ENCODE measurements at regions not wholly inside any gene's neighbourhood (a gene's known extent, or its start where the extent isn't known, plus 50 kb on each side); places are given as distances from the start of the nearest gene placed in this dataset.

DNA sequence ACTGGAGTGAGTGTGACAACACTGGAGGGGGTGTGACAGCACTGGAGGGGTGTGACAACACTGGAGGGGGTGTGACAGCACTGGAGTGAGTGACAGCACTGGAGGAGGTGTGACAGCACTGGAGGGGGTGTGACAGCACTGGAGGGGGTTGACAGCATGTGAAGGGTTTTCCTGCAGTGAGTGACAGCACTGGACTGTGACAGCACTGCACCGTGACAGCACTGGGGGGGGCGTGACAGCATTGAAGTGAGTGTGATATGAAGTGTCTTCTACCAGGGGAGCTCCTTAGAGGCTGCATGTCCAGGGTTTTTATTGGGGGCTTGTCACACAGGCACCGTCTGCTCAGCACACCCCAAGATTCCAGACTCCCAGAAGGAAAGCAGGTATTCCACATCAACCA, 274.8 kb downstream of the TEX29 start:
- TF ChIP-seq, protein P1, sequence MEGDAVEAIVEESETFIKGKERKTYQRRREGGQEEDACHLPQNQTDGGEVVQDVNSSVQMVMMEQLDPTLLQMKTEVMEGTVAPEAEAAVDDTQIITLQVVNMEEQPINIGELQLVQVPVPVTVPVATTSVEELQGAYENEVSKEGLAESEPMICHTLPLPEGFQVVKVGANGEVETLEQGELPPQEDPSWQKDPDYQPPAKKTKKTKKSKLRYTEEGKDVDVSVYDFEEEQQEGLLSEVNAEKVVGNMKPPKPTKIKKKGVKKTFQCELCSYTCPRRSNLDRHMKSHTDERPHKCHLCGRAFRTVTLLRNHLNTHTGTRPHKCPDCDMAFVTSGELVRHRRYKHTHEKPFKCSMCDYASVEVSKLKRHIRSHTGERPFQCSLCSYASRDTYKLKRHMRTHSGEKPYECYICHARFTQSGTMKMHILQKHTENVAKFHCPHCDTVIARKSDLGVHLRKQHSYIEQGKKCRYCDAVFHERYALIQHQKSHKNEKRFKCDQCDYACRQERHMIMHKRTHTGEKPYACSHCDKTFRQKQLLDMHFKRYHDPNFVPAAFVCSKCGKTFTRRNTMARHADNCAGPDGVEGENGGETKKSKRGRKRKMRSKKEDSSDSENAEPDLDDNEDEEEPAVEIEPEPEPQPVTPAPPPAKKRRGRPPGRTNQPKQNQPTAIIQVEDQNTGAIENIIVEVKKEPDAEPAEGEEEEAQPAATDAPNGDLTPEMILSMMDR (IDR thresholded peaks at IDR 0.05), result no peak
- no peak for TF ChIP-seq ZMAT4 (CRISPR knock-in tag; IDR thresholded peaks at IDR 0.05)
- no peak for TF ChIP-seq ZNF219 (CRISPR knock-in tag; IDR thresholded peaks at IDR 0.05; ENCODE audit: borderline replicate concordance)

Data from WTC11 (cell line).